ENCODE measurements at regions not wholly inside any gene's neighbourhood (a gene's known extent, or its start where the extent isn't known, plus 50 kb on each side); places are given as distances from the start of the nearest gene placed in this dataset.

DNA sequence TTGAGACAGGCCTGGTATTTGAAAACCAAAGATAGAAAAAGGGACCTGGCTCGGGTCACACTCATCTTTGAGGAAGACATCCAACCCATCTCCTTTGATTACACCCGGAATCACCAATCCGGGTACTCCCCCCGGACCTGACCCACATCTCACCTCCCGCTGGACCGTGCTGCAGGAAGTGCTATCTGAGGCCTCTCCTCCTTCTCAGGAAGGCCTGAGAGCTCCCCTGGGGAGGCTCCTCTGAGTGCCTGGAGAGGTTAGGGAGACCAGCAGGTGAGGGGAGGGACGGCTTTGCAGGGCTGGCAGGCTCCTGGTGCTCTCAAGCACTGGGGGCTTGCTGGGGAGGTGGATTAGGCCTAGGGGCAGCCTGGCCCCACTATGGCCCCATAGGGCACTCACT, 170.9 kb downstream of the ACKR3 start:
- H3K4me3 ChIP-seq (replicated peaks; ENCODE audit: low read depth, low read length), result no peak overlapping the region
- TF ChIP-seq, protein P1, sequence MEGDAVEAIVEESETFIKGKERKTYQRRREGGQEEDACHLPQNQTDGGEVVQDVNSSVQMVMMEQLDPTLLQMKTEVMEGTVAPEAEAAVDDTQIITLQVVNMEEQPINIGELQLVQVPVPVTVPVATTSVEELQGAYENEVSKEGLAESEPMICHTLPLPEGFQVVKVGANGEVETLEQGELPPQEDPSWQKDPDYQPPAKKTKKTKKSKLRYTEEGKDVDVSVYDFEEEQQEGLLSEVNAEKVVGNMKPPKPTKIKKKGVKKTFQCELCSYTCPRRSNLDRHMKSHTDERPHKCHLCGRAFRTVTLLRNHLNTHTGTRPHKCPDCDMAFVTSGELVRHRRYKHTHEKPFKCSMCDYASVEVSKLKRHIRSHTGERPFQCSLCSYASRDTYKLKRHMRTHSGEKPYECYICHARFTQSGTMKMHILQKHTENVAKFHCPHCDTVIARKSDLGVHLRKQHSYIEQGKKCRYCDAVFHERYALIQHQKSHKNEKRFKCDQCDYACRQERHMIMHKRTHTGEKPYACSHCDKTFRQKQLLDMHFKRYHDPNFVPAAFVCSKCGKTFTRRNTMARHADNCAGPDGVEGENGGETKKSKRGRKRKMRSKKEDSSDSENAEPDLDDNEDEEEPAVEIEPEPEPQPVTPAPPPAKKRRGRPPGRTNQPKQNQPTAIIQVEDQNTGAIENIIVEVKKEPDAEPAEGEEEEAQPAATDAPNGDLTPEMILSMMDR (IDR thresholded peaks at IDR 0.05; ENCODE audit: low read depth, low read length, missing control alignments), result no peak
- no peak for DNase-seq (ENCODE audit: extremely low read depth, low read depth)

DNA sequence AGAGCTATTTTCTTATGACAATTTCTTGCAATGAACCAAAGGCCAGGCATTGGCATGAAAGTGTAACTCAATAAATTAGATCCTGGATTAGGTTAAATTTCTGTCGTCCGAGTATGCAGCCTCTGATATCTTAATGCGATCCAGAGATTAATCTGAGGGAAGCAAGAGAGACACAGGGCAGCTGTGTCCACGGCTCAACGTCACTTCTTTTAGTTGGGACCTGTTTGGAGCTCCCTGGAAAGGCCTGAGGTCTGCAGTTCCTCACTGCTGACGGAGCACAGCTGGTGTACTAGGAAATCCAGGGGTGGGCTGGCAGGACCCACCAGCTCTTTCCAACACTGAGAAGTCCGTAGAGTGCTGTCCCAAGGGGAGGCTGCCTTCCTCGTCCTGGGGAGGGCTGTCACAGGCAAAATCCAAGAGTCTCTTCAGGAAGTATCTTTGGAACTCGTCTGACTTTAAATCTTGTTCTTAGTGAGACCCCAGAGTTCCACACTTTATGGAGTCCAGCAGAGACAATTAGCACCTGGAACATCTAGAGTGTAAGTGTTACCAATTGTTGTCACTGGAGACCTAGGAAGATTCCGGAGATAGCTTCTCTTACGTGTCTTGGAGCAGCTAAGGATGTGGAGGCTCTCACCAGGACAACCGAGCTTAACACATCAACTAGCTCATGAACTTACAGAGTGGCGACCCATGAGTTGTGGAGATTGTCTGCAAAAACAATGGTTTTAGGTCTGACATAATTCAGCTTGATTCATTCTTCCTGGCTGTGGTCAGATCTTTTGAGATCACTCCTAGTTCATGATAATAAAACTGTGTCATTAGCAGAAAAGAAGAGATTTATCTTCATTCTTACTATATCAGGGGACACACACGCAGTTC, 173.7 kb downstream of the ACKR3 start:
- H3K4me3 ChIP-seq (replicated peaks; ENCODE audit: low read depth, low read length), result no peak overlapping the region
- peak; percentile 37 for DNase-seq (ENCODE audit: extremely low read depth, low read depth)
- TF ChIP-seq, protein P1 (IDR thresholded peaks at IDR 0.05; ENCODE audit: low read depth, low read length, missing control alignments), result no peak

DNA sequence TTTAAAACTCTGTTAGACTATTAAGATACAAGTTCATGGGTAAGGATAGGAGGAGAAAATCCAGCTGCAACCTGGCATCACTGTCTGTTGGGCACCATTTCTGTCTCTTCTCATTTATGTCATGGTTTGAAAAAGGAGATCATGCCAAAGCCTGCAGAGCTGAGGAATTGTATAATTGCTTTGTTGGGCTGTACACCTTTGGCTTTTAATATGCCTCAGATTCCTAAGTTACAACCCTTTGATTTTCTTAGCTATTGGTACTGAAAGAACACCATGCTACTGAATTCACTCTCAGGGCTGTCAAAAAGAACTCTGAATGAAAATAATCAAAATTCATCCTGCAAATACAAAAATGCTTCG, 174.3 kb downstream of the ACKR3 start:
- DNase-seq (ENCODE audit: extremely low read depth, low read depth), result no peak
- no peak overlapping the region for H3K4me3 ChIP-seq (replicated peaks; ENCODE audit: low read depth, low read length)
- TF ChIP-seq, protein P1 (IDR thresholded peaks at IDR 0.05; ENCODE audit: low read depth, low read length, missing control alignments), result no peak

DNA sequence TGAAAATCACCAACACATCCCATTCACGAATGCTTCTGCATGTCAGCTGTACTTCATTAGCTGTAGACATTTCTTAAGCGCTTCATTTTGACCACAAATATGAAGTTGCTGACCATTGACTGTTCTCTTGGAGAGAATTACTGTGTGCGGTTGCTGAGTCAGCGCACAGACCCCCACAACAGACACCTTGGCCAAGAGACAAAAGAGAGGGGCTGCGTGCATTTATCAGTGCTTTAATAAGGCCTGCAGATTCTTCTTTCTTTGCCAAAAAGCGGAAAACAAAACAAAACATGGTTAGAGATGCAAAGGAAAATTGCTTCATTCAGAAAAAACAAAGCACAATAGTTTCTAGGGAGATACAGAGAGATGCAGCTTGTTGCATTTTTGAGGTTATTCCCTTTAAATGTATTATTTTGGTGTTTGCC, 174.7 kb downstream of the ACKR3 start:
- no peak overlapping the region for H3K4me3 ChIP-seq (replicated peaks; ENCODE audit: low read depth, low read length)
- TF ChIP-seq, protein P1 (IDR thresholded peaks at IDR 0.05; ENCODE audit: low read depth, low read length, missing control alignments), result no peak
- DNase-seq (ENCODE audit: extremely low read depth, low read depth), result peak; percentile 88

DNA sequence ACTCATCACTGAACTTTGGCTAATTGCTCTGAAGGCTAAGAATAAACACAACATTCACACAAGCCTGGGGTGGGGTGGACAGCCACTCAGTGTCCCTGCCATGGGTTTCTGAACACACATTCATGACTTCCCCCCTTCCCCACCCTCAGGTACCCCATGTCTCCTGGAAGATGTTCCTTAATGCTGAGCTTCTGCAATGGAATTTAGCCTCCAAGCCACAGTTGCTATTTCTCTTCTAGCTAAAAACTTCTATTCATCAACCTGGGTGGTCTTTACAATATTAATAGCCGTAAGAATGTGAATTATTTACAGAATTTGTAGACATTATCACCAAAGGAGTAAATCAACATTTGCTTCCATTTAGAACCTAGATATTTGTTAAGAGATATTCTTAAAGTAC, 175.1 kb downstream of the ACKR3 start:
- DNase-seq (ENCODE audit: extremely low read depth, low read depth), result no peak
- no peak overlapping the region for H3K4me3 ChIP-seq (replicated peaks; ENCODE audit: low read depth, low read length)
- TF ChIP-seq, protein P1 (IDR thresholded peaks at IDR 0.05; ENCODE audit: low read depth, low read length, missing control alignments), result no peak

DNA sequence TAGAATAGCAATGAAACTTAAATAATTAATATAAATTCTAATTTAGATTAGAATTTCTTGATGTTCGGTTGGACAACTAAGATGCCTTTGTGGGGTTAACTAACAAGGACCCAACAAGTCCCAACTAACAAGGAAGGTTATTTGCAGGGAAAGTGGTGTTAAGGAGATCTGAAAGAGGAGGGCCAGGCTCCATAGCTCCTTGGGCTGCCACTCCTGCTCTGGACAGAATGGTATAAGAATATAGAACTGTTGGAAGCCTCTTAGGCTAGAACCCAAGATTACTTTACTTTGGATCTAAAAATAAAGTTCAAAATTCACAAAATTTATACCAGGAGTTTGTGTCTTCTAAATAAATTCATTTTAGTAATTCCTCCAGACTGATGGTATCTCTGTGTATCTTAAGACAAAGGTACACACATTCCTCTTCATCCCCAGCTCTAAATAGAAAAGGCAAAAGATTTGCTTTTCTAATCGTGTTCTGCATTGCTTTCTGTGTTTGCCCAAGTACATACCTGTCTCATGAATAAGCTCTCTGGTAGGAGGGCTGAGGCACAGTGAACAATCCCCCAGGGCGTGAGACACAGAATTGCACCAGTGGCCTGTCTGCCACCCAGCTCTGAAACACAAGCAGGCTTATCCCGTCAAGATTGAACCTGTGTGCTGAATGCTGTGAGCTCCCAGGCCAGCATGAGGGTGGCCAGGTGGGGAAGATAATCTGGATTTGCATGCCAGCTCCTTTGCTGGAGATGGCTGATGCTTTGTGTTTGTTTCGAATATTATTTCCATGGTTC, 176.0 kb downstream of the ACKR3 start:
- TF ChIP-seq, protein P1 (IDR thresholded peaks at IDR 0.05; ENCODE audit: low read depth, low read length, missing control alignments), result no peak
- no peak for DNase-seq (ENCODE audit: extremely low read depth, low read depth)
- no peak overlapping the region for H3K4me3 ChIP-seq (replicated peaks; ENCODE audit: low read depth, low read length)
